GM19468 (cell line): ENCODE measurements at regions not wholly inside any gene's neighbourhood (a gene's known extent, or its start where the extent isn't known, plus 50 kb on each side); places are given as distances from the start of the nearest gene placed in this dataset.
A peak's percentile ranks its signal among the peaks of the same experiment; 100 is the strongest.

ENCODE experiments used
- ATAC-seq: cut with Tn5 transposase; IDR thresholded peaks from one replicate; pipeline ENCODE4 v1.9.1; 2021; ENCODE audit warnings: mild to moderate bottlenecking, moderate library complexity, moderate number of reproducible peaks; ENCODE audit not compliant: unreplicated experiment; ENCODE audit errors: extremely low read depth

DNA sequence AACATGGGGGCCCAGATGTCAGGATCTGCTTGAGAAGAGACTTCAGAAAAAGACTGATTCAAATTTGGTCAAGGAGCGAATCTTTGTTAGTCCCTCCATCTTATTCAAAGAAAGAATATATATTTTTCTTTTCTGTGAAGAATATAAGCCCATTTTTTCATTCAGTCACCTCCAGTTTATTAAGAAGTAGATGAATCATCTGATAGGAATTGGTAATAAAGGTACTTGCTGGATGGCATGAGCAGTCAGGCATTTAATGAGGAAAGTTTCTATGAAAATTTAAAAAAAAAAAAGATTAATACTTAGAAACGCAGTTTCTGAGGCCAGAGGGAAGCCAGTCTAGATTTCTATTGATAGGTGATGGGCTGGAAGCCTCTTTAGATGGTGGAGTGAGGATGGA, 373.1 kb upstream of the SMC2 start:
- ATAC-seq = no peak

DNA sequence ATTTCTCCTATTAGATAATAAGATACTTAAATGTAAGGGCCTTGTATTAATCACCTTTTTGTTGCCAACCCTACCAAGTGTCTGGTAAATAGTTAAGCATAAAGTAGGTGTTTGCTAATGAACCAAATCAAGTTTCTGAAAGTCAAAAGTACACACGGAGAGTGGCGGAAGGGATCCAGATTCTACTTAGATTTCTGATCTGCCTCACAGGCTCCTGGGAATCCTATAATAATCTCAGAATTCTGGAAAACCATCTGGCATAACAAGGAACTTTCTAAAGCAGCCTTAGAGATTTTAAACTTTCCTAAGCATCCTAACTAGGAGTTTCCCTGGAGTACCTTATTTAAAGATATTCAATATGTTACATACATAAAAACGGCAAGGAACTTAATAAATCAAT, 363.2 kb upstream of the SMC2 start:
- no peak for ATAC-seq

GRCh38 chr9:103731541-103731940, 362.6 kb upstream of the SMC2 start:
- ATAC-seq = no peak

GRCh38 chr9:103734471-103734870, 359.6 kb upstream of the SMC2 start:
- no peak for ATAC-seq

DNA sequence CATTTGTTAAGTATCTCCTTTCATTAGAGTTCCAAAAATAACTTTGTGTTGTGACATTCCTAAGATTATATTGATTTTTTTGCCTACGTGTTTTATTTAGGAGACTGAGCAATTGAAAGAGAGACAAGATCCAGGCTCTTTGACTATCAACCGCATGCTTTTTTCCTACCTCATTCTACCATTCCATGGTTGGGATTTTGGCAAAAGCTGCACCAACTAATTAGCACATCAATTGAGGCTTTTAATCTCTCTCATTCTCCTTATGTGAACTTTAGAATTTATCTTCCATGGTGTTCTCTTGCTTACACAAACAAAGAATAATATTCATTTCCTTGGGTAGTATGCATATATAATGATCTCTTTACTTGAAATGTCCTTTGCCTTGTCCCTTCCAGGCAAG, 338.7 kb upstream of the SMC2 start:
- no peak for ATAC-seq

DNA sequence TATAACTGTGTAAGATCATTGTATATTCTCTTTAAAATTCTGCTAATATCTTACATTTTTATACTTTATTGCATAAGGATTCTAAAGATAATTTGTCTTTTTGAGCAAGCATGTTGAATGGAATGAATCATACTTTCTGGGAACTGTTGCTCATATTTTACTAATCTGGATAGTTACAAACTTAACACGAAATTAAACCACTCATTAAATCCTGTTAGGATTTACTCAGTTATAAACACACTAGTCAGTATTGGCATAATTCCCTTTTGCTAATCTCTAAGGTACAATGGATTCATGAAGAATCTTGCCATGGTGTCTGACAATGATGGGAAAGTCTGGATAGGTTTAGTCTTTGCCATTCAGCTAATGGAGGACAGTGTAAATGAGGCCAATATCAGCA, 338.1 kb upstream of the SMC2 start:
- no peak for ATAC-seq

- no peak for ATAC-seq
These were observed 337.0 kb upstream of the SMC2 start for GRCh38 chr9:103757062-103757461.

GRCh38 chr9:103761466-103761865, 332.6 kb upstream of the SMC2 start:
- ATAC-seq = no peak

- ATAC-seq = peak; percentile 87
These were observed 304.4 kb upstream of the SMC2 start for GRCh38 chr9:103789686-103790085.

DNA sequence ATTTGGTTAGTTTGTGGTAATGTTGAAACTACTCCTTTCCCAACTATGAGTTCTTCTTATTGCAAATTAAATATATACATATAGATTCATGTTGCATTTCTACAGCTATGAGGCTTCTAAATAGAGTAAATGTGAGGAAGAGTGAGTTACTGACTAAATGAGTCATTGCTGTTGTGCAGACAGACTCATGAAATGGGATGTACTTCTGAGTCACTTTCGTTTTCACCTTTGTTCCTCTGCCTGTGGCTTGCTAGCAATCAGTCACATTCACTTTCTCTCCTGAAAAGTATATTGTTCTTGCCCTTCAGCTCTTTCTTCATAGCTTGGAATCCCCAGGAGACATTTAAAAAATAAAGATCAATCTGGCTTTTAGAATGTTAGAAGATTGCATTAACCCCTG, 295.5 kb upstream of the SMC2 start:
- peak; percentile 97 for ATAC-seq

- ATAC-seq = no peak
These were observed 294.1 kb upstream of the SMC2 start for GRCh38 chr9:103799959-103800358.

DNA sequence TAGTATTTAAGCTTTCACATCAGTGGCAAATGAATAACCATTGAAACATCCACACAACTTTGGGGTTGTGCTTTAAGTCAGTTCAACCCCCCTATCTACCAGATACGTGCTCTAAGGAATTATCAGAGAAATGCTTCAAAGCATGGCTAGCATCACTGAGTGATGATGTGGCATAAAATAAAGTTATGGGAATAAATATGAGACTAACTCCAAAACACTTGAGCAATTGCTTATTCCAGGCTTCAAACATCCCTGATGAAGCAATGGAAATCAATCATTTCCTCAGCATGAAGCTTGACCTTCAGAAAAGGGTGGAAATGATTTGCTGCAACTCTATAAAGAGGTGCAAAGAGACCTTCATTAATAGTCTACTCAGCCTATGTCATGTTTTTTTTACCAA, 292.0 kb upstream of the SMC2 start:
- no peak for ATAC-seq

GRCh38 chr9:103803245-103803644, 290.9 kb upstream of the SMC2 start:
- no peak for ATAC-seq

GRCh38 chr9:103804077-103804735, 289.9 kb upstream of the SMC2 start:
- ATAC-seq = no peak

GRCh38 chr9:103809745-103810144, 284.4 kb upstream of the SMC2 start:
- ATAC-seq = no peak

GRCh38 chr9:103811462-103811861, 282.6 kb upstream of the SMC2 start:
- ATAC-seq = no peak

DNA sequence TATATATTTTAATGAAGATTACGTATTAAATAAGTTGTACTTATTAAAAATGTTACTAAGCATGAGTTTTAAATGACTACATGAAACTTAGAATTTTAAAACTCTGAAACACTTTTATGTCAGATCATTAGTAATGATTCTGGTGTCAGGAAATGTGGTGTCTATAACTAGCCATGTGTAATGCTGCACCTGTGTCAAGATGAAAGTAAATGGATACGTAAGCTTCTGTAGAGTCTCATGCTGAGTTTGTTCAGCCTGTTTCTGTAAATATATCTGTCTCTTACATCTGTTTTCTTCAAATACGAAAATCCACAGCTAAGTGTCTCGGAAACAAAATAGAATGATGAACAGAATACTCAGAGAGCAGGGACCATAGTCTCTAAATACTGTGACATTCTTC, 278.0 kb upstream of the SMC2 start:
- no peak for ATAC-seq

- ATAC-seq = no peak
These were observed 274.2 kb upstream of the SMC2 start for GRCh38 chr9:103819936-103820335.

DNA sequence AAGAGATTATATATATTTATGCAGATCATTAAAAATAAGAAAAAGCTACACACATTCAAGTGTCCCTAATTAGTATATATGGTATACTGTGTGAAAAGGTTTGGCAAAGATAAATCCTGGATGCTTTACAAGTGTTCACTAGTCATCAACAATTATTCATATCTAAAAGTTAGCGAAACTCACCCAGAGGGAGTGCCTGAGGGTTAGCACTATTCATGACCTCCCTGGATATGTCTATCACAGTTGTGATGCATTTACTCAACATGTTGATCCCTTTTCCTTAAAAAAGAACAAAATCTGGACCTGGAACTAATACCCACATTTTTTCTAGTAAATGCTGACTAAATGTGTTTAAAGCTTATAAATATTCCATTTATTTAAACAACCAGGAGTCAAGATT, 273.0 kb upstream of the SMC2 start:
- no peak for ATAC-seq

DNA sequence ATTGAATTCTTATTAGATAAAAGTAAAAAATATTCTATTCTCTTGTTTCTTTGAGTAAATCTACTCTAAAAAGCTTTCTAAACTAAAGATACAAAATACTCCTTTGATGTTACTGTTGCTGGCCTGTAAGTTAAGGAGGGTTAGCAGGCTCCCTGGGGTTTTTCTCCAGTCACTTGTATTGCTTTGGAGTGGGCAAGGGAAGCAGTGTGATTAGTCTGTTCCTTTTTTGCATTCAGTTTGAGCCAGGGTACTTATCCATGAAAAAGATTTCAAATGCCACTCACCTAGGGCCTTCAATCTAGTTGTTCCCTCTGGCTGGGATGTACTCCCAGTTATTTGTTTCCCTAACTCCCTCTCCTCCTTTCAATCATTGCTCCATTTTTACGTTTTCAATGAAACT, 256.2 kb upstream of the SMC2 start:
- no peak for ATAC-seq

- no peak for ATAC-seq
These were observed 254.9 kb upstream of the SMC2 start for GRCh38 chr9:103839197-103839596.

GRCh38 chr9:103867886-103868285, 226.2 kb upstream of the SMC2 start:
- no peak for ATAC-seq

DNA sequence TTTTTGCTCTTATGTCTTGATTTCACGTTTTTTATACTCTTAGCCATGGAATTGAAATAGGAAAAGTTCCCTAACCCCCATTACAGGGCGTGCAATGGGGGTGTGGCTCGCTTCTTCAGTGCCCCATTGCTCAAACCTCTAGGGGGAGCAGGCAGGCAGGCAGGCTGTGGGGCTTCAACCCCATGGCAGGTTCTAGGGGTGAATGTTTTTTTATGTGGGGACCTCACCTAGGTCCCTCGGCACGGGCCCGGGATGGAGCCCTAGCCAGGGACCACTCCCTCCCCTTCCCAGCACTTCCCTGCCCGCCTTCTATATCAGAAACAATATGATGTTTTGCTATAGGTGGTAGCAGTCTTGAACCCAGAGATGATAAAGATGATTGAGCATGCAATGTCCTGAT, 221.3 kb upstream of the SMC2 start:
- no peak for ATAC-seq
